Activated naive CD4-positive, alpha-beta T cell treated with anti-CD3 and anti-CD28 coated beads, Interleukin-2, amount 10 ng/mL, durations not matched to agents 7 days and 5 days (primary cell): ENCODE measurements at regions not wholly inside any gene's neighbourhood (a gene's known extent, or its start where the extent isn't known, plus 50 kb on each side); places are given as distances from the start of the nearest gene placed in this dataset.

Experiments
- CTCF ChIA-PET: fragments of 350-600 bp; sonication (Branson Sonifier 250); formaldehyde crosslinking; loops from one replicate; lab custom pipeline; 2021; ENCODE audit warnings: antibody characterized with exemption; lab: Charles Lee
- DNase-seq: peaks from one replicate; pipeline ENCODE4 v3.0.0-alpha.2; 2020
- H3K27ac Mint-ChIP-seq: one replicate; pipeline ENCODE4 v1.8.0; 2021; ENCODE audit warnings: mild to moderate bottlenecking, moderate library complexity, mixed read lengths
- H3K27me3 Mint-ChIP-seq: one replicate; pipeline ENCODE4 v1.8.0; 2021; ENCODE audit warnings: mild to moderate bottlenecking, mixed read lengths
- H3K36me3 Mint-ChIP-seq: one replicate; pipeline ENCODE4 v1.8.0; 2021; ENCODE audit warnings: mixed read lengths
- H3K4me1 Mint-ChIP-seq: one replicate; pipeline ENCODE4 v1.8.0; 2021; ENCODE audit warnings: mixed read lengths
- H3K4me3 Mint-ChIP-seq: one replicate; pipeline ENCODE4 v1.8.0; 2021; ENCODE audit warnings: mild to moderate bottlenecking, moderate library complexity, mixed read lengths
- H3K9me3 Mint-ChIP-seq: one replicate; pipeline ENCODE4 v1.8.0; 2021; ENCODE audit warnings: mixed read lengths

DNA sequence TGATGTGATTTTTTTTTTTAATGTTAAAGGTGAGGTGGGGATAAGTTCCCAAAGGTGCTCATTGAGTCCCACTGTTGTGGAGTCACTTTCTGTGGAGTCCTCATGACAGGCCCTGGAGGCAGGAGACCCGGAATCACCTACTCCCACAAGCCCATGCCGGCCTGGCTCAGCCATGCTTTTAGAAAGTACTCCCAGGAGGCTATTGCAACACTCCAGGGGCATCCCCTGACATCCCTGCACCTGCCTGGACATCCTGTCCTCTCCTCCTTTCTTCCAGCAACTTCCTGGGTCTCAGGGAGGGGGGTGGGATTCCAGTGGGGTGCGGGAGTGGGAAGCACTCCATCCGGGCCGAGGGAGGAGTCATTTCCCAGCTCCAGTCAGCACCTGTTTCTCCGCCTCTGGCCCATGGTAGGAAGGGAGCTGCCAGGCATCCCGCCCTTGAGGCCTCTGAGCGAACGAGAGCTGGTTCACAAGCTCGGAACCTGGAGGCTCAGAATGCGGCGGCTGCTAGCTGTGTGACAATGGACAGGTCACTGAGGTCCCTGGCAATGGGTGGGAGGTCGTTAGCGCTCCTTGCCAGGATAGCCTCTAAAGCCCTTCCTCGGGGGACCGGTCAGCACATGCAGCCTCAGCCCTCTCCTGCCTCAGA, 163.9 kb upstream of the ID2 start:
- no peak for DNase-seq
- Mint-ChIP-seq H3K4me3 (no peak overlapping the region), H3K4me1 (peaks cover 78% of the 10 kb centered on the region), H3K9me3 (peaks cover 20% of the 10 kb centered on the region), H3K27ac (no peak overlapping the region), H3K36me3 (peaks cover 22% of the 10 kb centered on the region), H3K27me3 (no peaks in the 10 kb centered on the region)
- CTCF ChIA-PET: no interaction called here

DNA sequence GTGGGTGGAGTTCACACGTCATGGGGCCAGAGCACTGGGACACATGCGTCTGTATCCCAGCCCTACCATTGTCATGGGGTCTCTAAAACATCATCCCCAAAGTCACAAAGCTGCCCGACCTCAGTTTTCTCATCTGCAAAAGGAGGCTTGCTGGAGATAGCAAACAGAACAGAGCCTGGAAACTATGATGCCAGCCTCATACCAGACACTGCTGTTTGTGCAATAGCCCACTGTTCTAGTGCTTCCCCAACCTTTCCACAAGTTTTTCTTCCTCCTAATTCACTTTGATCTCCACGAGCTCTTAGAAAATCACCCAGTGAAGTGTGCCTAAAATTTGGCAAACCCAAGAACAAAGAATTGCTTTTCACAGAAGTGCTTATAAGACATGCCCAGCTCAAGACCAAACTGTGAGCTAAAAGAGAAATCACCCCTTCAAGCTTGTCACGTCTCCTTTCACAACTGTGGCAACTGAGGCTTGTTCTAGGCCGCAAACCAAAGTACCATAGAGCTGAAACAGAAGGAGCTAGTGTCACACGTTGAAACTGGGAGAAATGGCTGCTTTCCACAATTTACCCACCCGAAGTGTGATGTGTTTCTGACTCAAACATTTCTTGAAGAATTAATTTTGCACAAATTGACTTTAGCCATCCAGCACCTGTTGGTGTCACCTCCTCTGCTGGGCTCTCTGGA, 162.7 kb upstream of the ID2 start:
- DNase-seq: no peak
- Mint-ChIP-seq H3K27ac (no peak overlapping the region), H3K27me3 (no peaks in the 10 kb centered on the region), H3K4me1 (peaks cover 78% of the 10 kb centered on the region), H3K9me3 (peaks cover 12% of the 10 kb centered on the region), H3K36me3 (peaks cover 11% of the 10 kb centered on the region), H3K4me3 (no peak overlapping the region)
- CTCF ChIA-PET: no interaction called here

DNA sequence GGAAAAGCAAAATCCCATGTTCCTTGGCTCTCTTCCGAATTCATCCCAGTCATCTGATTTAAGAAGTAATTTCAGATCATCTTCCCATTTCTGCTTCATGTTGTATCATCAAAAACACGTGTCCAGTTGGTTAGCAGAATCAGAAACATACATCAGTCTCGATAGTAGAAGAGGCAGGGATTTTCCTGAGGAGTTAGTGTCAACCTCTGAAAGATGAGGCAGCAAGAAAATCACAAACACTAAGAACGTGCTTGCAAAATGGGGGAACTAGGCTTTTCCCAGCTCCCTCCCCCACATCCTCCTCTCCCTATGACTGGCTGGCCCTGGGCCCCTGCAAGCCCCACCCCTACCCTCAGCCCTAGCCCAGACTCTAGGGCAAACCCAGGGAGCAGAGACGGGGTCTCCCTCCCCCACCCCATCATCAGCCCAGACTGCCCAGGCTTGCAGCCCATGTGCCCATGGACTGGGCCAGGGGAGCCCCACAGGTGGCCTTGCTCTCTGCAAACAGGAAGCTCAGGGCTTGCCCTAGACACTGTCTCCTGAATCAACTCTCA, 161.0 kb upstream of the ID2 start:
- CTCF ChIA-PET: interaction anchor here (1.1 kb wide), 1 partner anchor 998 kb away, joined by 3 read pairs; no protein-coding TSS in a partner anchor
- no peak overlapping the region for H3K4me3 Mint-ChIP-seq

DNA sequence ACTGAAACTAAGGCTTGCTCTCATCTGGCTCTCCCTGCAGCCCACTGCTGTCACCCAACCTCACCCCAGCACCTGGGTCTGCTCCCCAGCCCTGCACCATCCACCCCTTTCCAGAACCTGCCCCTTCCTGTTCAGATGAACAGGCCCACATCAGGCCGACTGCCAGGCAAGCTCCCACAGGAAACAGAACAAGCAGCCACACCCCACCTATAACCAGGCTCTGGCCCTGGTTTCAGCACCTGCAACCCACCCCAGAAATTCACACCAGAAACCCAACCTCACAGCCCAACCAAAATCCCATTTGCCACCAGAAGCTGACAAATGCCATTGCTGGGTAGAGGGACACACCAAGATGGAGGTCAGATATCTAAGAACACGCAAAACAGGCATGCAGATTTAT, 159.2 kb upstream of the ID2 start:
- H3K4me1 Mint-ChIP-seq: peaks cover 69% of the 10 kb centered on the region
- no peak overlapping the region for H3K4me3 Mint-ChIP-seq
- CTCF ChIA-PET: interaction anchor here (1.8 kb wide), 1 partner anchor 10 kb away, joined by 4 read pairs; no protein-coding TSS in a partner anchor

More for the DNA sequence above, 161.0 kb upstream of the ID2 start:
- Mint-ChIP-seq H3K9me3 (peaks cover 5% of the 10 kb centered on the region), H3K36me3 (peaks cover 6% of the 10 kb centered on the region), H3K27ac (no peak overlapping the region), H3K4me1 (peaks cover 74% of the 10 kb centered on the region), H3K27me3 (no peaks in the 10 kb centered on the region)
- DNase-seq: no peak

DNA sequence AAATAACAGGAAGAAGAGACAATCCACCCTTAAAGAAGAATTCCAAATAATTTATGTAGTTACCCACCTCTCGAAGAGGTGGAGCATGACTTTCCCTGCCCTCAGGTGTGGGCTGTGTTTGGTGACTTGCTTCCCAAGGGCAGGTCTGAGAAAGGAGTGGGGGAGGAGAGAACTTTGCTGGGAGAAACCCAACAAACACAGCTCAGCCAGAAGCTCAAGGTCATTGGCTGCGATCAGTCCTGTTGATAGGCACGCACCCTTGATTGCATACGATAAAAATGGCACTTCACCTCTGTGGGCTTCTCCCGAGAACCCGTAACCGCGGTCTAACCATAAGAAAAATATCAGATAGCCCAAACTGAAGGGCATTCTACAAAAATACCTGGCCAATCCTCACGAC, 157.5 kb upstream of the ID2 start:
- CTCF ChIA-PET: no interaction called here

More for the DNA sequence above, 159.2 kb upstream of the ID2 start:
- Mint-ChIP-seq H3K36me3 (peaks cover 6% of the 10 kb centered on the region), H3K27ac (peak overlapping the region; percentile 84), H3K9me3 (peaks cover 5% of the 10 kb centered on the region), H3K27me3 (no peaks in the 10 kb centered on the region)
- DNase-seq: peak; percentile 45

DNA sequence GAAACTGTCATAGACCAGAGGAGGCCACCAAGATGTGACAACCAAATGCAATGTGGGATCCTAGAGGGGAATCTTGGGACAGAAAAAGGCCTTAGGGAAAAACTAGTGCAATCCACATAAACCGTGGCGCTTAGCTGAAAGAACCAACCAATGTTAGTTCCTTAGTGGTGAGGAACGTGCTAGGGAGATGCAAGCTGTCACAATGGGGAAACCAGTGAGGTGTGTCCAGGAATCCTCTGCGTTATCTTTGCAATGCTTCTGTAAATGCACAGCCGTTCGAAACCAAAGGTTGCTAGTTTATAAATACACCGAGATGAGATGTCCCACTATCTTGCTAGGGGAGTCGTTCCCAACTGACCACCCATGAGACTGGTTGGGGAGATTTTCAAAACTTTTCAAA, 157.0 kb upstream of the ID2 start:
- DNase-seq: no peak
- peaks cover 60% of the 10 kb centered on the region for H3K4me1 Mint-ChIP-seq
- H3K27me3 Mint-ChIP-seq: peaks cover 10% of the 10 kb centered on the region
- peaks cover 6% of the 10 kb centered on the region for H3K36me3 Mint-ChIP-seq
- peaks cover 7% of the 10 kb centered on the region for H3K9me3 Mint-ChIP-seq
- CTCF ChIA-PET: no interaction called here
- H3K4me3 Mint-ChIP-seq: no peak overlapping the region
- no peak overlapping the region for H3K27ac Mint-ChIP-seq

More for the DNA sequence above, 157.5 kb upstream of the ID2 start:
- H3K9me3 Mint-ChIP-seq: peaks cover 5% of the 10 kb centered on the region
- H3K4me1 Mint-ChIP-seq: peaks cover 64% of the 10 kb centered on the region
- DNase-seq: no peak
- H3K4me3 Mint-ChIP-seq: no peak overlapping the region
- peaks cover 6% of the 10 kb centered on the region for H3K36me3 Mint-ChIP-seq
- peaks cover 6% of the 10 kb centered on the region for H3K27me3 Mint-ChIP-seq
- no peak overlapping the region for H3K27ac Mint-ChIP-seq

DNA sequence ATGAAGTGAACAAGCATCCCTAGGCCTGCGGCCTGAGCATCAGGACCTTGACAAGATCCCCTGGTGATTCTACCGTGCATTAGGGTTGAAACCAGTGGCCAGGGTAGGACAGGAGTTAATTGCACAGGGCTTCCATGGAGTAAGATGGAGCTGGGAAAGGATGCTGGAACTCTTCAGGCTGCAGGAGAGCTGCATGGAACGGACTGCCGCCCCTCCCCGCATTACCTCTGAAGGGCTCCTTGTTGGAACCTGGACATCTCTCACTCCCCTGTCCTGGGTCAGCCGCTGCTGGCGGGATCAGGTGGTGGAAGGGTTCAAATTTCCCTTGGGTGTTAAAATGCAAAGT, 156.6 kb upstream of the ID2 start:
- Mint-ChIP-seq H3K4me1 (peaks cover 56% of the 10 kb centered on the region), H3K4me3 (no peak overlapping the region), H3K9me3 (peaks cover 7% of the 10 kb centered on the region), H3K27me3 (peaks cover 10% of the 10 kb centered on the region), H3K27ac (no peak overlapping the region), H3K36me3 (peaks cover 6% of the 10 kb centered on the region)
- CTCF ChIA-PET: interaction anchor here (0.9 kb wide), 1 partner anchor 9 kb away, joined by 3 read pairs; no protein-coding TSS in a partner anchor
- DNase-seq: no peak

DNA sequence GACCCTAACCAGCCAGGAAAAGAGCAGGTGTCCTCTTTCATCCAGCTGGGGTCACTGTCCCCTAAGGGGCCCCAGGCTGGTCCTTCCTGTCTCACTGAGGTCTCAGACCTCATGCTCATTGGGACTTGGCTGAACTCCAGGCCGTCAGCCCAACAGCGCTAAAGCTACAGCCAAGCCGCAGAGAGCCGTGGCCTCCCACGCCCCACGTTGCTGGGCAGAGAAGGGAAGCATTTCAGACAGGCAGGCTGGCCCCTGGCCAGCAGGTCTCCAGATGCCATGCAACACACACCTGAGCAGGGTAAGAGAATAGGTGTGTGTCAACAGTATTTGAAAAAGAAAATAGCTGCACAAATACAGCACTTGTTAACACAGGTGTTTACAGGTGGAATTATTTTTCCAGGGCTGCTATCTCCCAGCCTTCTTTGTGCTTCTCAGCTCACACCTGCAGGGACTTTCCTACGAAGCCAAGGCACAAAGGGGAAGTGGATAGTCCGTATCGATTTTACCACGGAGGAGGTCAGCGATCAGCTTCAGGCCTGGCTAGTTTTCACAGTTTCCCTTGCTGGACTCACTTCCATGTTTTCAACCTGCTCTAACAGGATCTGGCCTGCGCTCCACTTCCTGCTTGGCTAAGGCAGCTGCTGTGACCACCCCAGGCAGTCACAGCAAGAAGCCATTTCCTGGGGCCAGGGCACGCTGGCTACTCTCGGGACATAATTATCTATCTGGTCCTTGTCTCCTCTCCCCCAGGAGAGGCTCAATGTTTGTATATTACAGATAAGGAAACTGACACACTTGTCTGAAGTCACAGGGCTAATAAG, 156.1 kb upstream of the ID2 start:
- Mint-ChIP-seq H3K27ac (peak overlapping the region; percentile 17), H3K36me3 (peaks cover 6% of the 10 kb centered on the region), H3K4me3 (no peak overlapping the region), H3K27me3 (peaks cover 10% of the 10 kb centered on the region), H3K4me1 (peaks cover 51% of the 10 kb centered on the region), H3K9me3 (peaks cover 5% of the 10 kb centered on the region)
- no peak for DNase-seq
- CTCF ChIA-PET: interaction anchor here (0.9 to 1.0 kb wide), 2 partner anchors 9 to 10 kb away, joined by 3 to 4 read pairs; no protein-coding TSS in a partner anchor

DNA sequence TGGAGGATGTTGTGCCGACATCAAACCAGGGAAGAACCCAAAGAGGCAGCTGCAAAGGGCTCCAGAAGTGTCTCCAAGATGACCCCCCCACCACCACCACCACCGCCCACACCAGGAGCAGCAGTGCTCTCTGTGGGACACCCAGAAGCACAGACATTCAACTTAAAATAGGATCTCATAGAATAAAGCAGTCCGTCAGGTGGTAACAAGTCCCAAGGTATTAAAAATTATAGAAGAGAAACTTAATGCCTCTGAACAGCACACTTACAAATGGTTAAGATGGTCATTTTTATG, 155.5 kb upstream of the ID2 start:
- CTCF ChIA-PET: interaction anchor here (1.0 kb wide), 1 partner anchor 9 kb away, joined by 4 read pairs; no protein-coding TSS in a partner anchor
- H3K9me3 Mint-ChIP-seq: peaks cover 10% of the 10 kb centered on the region
- peaks cover 45% of the 10 kb centered on the region for H3K4me1 Mint-ChIP-seq
- no peak overlapping the region for H3K27ac Mint-ChIP-seq
- DNase-seq: no peak
- H3K4me3 Mint-ChIP-seq: no peak overlapping the region
- peaks cover 10% of the 10 kb centered on the region for H3K27me3 Mint-ChIP-seq
- H3K36me3 Mint-ChIP-seq: peaks cover 9% of the 10 kb centered on the region

DNA sequence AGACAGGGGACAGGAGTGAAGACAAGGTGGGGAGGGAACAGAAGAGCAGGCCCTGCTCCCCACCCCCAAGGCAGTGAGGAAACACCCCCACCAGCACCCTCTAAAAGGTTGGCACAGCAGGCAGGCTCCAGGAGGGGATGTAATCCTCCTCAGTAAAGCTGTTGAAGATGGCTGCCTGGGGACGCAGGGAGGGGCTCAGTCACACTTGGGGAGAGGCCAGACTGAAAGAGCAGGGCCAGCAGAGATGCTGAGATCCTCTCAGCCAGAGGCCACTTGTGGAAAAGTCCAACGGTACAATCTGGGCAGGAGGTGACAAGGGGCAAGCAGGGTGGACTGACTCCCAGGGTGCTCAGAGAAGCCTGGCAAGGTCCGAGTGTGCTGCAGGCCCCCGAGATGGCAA, 154.8 kb upstream of the ID2 start:
- no peak for DNase-seq
- Mint-ChIP-seq H3K36me3 (peaks cover 10% of the 10 kb centered on the region), H3K4me1 (peaks cover 38% of the 10 kb centered on the region), H3K27ac (no peak overlapping the region), H3K9me3 (peaks cover 17% of the 10 kb centered on the region), H3K4me3 (no peak overlapping the region), H3K27me3 (peaks cover 10% of the 10 kb centered on the region)
- CTCF ChIA-PET: no interaction called here

DNA sequence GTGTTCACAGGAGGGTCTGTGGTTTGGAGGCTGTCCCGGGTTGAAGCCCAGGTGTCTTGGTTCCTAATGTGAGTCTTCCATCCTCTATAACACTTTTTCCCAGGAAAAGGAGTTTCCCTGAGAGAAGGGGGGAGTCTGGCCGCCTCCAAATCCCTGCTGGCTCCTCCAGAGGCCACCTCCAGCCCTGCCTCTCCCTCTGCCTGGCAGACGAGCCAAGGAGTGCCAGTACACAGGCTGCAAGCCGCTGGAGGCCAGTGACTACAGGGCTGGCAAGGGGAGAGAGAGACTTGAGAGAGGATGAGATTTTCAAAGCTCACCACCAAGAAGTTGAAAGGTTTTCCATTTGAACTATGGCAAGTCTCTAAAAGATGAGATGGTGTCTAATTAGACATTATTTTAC, 154.2 kb upstream of the ID2 start:
- H3K27ac Mint-ChIP-seq: no peak overlapping the region
- no peak for DNase-seq
- no peak overlapping the region for H3K4me3 Mint-ChIP-seq
- H3K27me3 Mint-ChIP-seq: peaks cover 10% of the 10 kb centered on the region
- CTCF ChIA-PET: interaction anchor here (0.8 kb wide), 1 partner anchor 12 kb away, joined by 3 read pairs; no protein-coding TSS in a partner anchor
- H3K4me1 Mint-ChIP-seq: peaks cover 32% of the 10 kb centered on the region
- H3K36me3 Mint-ChIP-seq: peaks cover 9% of the 10 kb centered on the region
- peaks cover 20% of the 10 kb centered on the region for H3K9me3 Mint-ChIP-seq

DNA sequence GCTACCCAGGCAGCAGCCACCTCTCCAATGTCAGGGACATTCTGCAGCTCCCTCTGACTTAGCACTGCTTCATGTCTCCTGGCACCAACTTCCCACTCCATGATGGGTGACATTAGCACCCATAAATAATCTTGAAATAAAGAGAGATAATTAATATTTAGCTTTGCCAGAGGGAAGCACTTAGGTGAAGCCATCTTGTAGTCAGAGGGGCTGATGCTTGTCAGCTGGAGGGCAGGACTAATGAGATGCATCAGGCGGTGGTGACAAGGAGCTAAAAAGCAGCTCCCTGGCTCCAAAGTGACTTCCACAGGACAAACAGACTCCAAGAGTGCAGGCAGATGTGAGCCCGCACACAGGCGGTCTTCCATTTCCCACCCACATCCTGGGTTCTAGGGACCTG, 153.0 kb upstream of the ID2 start:
- peaks cover 23% of the 10 kb centered on the region for H3K9me3 Mint-ChIP-seq
- H3K27me3 Mint-ChIP-seq: peaks cover 10% of the 10 kb centered on the region
- H3K4me3 Mint-ChIP-seq: no peak overlapping the region
- H3K27ac Mint-ChIP-seq: no peak overlapping the region
- H3K4me1 Mint-ChIP-seq: peaks cover 20% of the 10 kb centered on the region
- peaks cover 9% of the 10 kb centered on the region for H3K36me3 Mint-ChIP-seq
- no peak for DNase-seq
- CTCF ChIA-PET: interaction anchor here (0.7 kb wide), 1 partner anchor 57 kb away, joined by 3 read pairs; no protein-coding TSS in a partner anchor

DNA sequence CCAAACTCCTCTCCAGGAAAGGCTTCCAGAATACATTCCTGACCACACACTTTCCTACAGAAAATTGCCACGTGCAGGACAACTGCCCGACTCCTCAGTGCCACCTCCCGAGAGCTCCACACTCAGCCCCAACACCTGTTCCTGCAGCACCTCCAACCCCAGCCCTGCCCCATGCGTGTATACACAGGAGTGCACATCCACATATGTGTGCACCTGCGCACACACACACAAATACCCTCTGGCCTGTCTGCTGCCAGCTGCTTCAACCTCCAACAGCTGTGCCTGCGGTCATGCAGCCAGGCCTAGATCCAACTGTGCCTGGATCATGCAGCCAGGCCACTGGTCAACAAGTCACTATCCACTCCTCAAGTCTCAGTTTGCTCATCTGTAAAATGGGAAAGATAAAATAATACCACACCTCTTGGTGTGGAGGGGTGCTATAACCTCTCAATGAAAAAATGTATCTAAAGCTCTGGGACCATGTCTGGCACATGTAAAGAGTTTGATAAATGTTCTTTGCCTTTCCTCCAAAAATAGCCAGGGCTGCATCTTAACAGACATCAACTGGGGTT, 152.1 kb upstream of the ID2 start:
- Mint-ChIP-seq H3K4me1 (peaks cover 11% of the 10 kb centered on the region), H3K36me3 (peaks cover 9% of the 10 kb centered on the region)

DNA sequence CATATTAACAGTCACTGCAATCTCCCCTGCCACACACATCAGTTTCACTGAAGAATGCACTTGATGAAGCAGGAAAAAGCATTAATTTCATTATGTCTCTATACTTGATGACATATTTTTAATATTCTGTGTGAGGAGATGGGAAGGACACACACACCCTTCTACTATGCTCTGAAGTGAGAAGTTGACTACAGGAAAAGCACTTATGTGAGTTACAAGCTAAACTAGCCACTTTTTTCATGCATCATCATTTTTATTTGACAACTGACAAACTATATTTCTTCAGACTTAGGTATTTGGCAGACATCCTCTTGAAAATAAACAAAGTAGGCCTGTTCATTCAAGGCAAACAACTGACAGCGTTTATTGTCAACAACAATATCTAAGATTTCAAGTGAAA, 150.4 kb upstream of the ID2 start:
- CTCF ChIA-PET: no interaction called here

More for the DNA sequence above, 152.1 kb upstream of the ID2 start:
- no peak for DNase-seq
- peaks cover 23% of the 10 kb centered on the region for H3K9me3 Mint-ChIP-seq
- H3K4me3 Mint-ChIP-seq: no peak overlapping the region
- H3K27me3 Mint-ChIP-seq: peaks cover 10% of the 10 kb centered on the region
- H3K27ac Mint-ChIP-seq: no peak overlapping the region
- CTCF ChIA-PET: interaction anchor here (0.7 kb wide), 1 partner anchor 58 kb away, joined by 3 read pairs; no protein-coding TSS in a partner anchor

More for the DNA sequence above, 150.4 kb upstream of the ID2 start:
- no peak overlapping the region for H3K27ac Mint-ChIP-seq
- H3K27me3 Mint-ChIP-seq: peaks cover 10% of the 10 kb centered on the region
- peaks cover 23% of the 10 kb centered on the region for H3K9me3 Mint-ChIP-seq
- peaks cover 8% of the 10 kb centered on the region for H3K4me1 Mint-ChIP-seq
- no peak for DNase-seq
- H3K36me3 Mint-ChIP-seq: peaks cover 9% of the 10 kb centered on the region
- no peak overlapping the region for H3K4me3 Mint-ChIP-seq
